ENCODE measurements at regions not wholly inside any gene's neighbourhood (a gene's known extent, or its start where the extent isn't known, plus 50 kb on each side); places are given as distances from the start of the nearest gene placed in this dataset.

- Histone ChIP-seq H2AFZ (replicated peaks) (no peak overlapping the region), H3K4me3 (no peak overlapping the region), H3K4me1 (no peaks in the 10 kb centered on the region), H3K27me3 (no peaks in the 10 kb centered on the region), H3K27ac (no peak overlapping the region), H4K20me1 (ENCODE audit: low read depth) (no peaks in the 10 kb centered on the region), H3K4me2 (no peak overlapping the region), H3K79me2 (ENCODE audit: low read depth) (no peaks in the 10 kb centered on the region), H3K36me3 (no peaks in the 10 kb centered on the region), H3K9ac (no peak overlapping the region), H3F3A (ENCODE audit: low read depth) (no peaks in the 10 kb centered on the region), H3K9me3 (ENCODE audit: low read depth) (no peaks in the 10 kb centered on the region)
- no peaks in the 10 kb centered on the region for H3K36me3 Mint-ChIP-seq
- no peaks in the 10 kb centered on the region for H3K4me1 Mint-ChIP-seq
- no peaks in the 10 kb centered on the region for H3K9me3 Mint-ChIP-seq
- H3K27ac Mint-ChIP-seq, result no peak overlapping the region
- TF ChIP-seq EZH2 (IDR thresholded peaks at IDR 0.05) (no peak), CTCF (IDR thresholded peaks at IDR 0.05) (no peak), EZH2phosphoT487 (IDR thresholded peaks at IDR 0.05) (no peak)
- H3K4me3 Mint-ChIP-seq, result no peak overlapping the region
- DNase-seq (ENCODE audit: low spot score), result no peak
- peaks cover 2% of the 10 kb centered on the region for H3K27me3 Mint-ChIP-seq (ENCODE audit: insufficient read depth, low read depth)
Measured at GRCh38 chr13:72585254-72585653, 142.2 kb downstream of the MZT1 start.

- no peaks in the 10 kb centered on the region for H3K36me3 Mint-ChIP-seq
- Histone ChIP-seq H3K27ac (no peak overlapping the region), H3K9me3 (ENCODE audit: low read depth) (no peaks in the 10 kb centered on the region), H3K4me2 (no peak overlapping the region), H3K9ac (no peak overlapping the region), H3K36me3 (no peaks in the 10 kb centered on the region), H2AFZ (replicated peaks) (no peak overlapping the region), H3K4me1 (peaks cover 5% of the 10 kb centered on the region), H4K20me1 (ENCODE audit: low read depth) (no peaks in the 10 kb centered on the region), H3K4me3 (no peak overlapping the region), H3K79me2 (ENCODE audit: low read depth) (no peaks in the 10 kb centered on the region), H3K27me3 (no peaks in the 10 kb centered on the region), H3F3A (ENCODE audit: low read depth) (no peaks in the 10 kb centered on the region)
- H3K9me3 Mint-ChIP-seq, result peaks cover 7% of the 10 kb centered on the region
- H3K4me1 Mint-ChIP-seq, result peaks cover 2% of the 10 kb centered on the region
- H3K27ac Mint-ChIP-seq, result no peak overlapping the region
- no peak overlapping the region for H3K4me3 Mint-ChIP-seq
- H3K27me3 Mint-ChIP-seq (ENCODE audit: insufficient read depth, low read depth), result peaks cover 2% of the 10 kb centered on the region
- TF ChIP-seq CTCF (IDR thresholded peaks at IDR 0.05) (no peak), EZH2phosphoT487 (IDR thresholded peaks at IDR 0.05) (no peak), EZH2 (IDR thresholded peaks at IDR 0.05) (no peak)
- no peak for DNase-seq (ENCODE audit: low spot score)
Measured at GRCh38 chr13:72571191-72571590, 156.2 kb downstream of the MZT1 start.

GRCh38 chr13:72570019-72570418 is 157.4 kb downstream of the MZT1 start:
- H3K27ac Mint-ChIP-seq, result no peak overlapping the region

More at GRCh38 chr13:72570019-72570418, 157.4 kb downstream of the MZT1 start:
- Histone ChIP-seq H3K4me1 (peaks cover 5% of the 10 kb centered on the region), H3K4me2 (no peak overlapping the region), H3F3A (ENCODE audit: low read depth) (no peaks in the 10 kb centered on the region), H3K79me2 (ENCODE audit: low read depth) (no peaks in the 10 kb centered on the region), H3K36me3 (no peaks in the 10 kb centered on the region), H4K20me1 (ENCODE audit: low read depth) (no peaks in the 10 kb centered on the region), H2AFZ (replicated peaks) (no peak overlapping the region), H3K4me3 (no peak overlapping the region), H3K27me3 (no peaks in the 10 kb centered on the region), H3K9me3 (ENCODE audit: low read depth) (no peaks in the 10 kb centered on the region), H3K9ac (no peak overlapping the region), H3K27ac (no peak overlapping the region)
- Mint-ChIP-seq H3K4me3 (no peak overlapping the region), H3K4me1 (peaks cover 2% of the 10 kb centered on the region), H3K27me3 (ENCODE audit: insufficient read depth, low read depth) (peaks cover 2% of the 10 kb centered on the region), H3K36me3 (no peaks in the 10 kb centered on the region), H3K9me3 (peaks cover 3% of the 10 kb centered on the region)
- no peak for DNase-seq (ENCODE audit: low spot score)
- no peak for TF ChIP-seq EZH2 (IDR thresholded peaks at IDR 0.05)
- TF ChIP-seq CTCF (IDR thresholded peaks at IDR 0.05), result no peak
- no peak for TF ChIP-seq EZH2phosphoT487 (IDR thresholded peaks at IDR 0.05)
